Trophoblast cell (in vitro differentiated cells and primary cell): ENCODE measurements at regions not wholly inside any gene's neighbourhood (a gene's known extent, or its start where the extent isn't known, plus 50 kb on each side); places are given as distances from the start of the nearest gene placed in this dataset.

ENCODE experiments used
- DNase-seq, 2 donors: peaks; one replicate each; pipeline ENCODE4 v3.0.0-alpha.2; 2016
- H2AFZ ChIP-seq: 2 replicates; pipeline ENCODE4 v1.6.1; 2013; ENCODE audit warnings: low read length, moderate library complexity, mild to moderate bottlenecking; ENCODE audit not compliant: insufficient read depth, poor library complexity
- H2AK5ac ChIP-seq: 2 replicates; pipeline ENCODE4 v1.6.1; 2013; ENCODE audit warnings: mild to moderate bottlenecking, low read length
- H2BK120ac ChIP-seq: 2 replicates; pipeline ENCODE4 v1.6.1; 2013; ENCODE audit warnings: low read length, mild to moderate bottlenecking, moderate library complexity; ENCODE audit not compliant: insufficient read depth, poor library complexity
- H2BK12ac ChIP-seq: 2 replicates; pipeline ENCODE4 v1.6.1; 2013; ENCODE audit warnings: mild to moderate bottlenecking, low read length, moderate library complexity
- H2BK5ac ChIP-seq: 2 replicates; pipeline ENCODE4 v1.6.1; 2013; ENCODE audit warnings: low read length, low read depth, moderate library complexity, mild to moderate bottlenecking; ENCODE audit not compliant: poor library complexity
- H3K14ac ChIP-seq: 2 replicates; pipeline ENCODE4 v1.6.1; 2013; ENCODE audit warnings: mild to moderate bottlenecking, low read length
- H3K18ac ChIP-seq: 2 replicates; pipeline ENCODE4 v1.6.1; 2013; ENCODE audit warnings: mild to moderate bottlenecking, low read length
- H3K23ac ChIP-seq: 2 replicates; pipeline ENCODE4 v1.6.1; 2013; ENCODE audit warnings: low read length
- H3K27ac ChIP-seq: 2 replicates; pipeline ENCODE4 v1.5.1; 2013; ENCODE audit warnings: low read depth, mild to moderate bottlenecking, inconsistent platforms, low read length, moderate library complexity
- H3K27me3 ChIP-seq: 2 replicates; pipeline ENCODE4 v1.6.1; 2013; ENCODE audit warnings: inconsistent platforms, mild to moderate bottlenecking, low read length, moderate library complexity; ENCODE audit not compliant: insufficient read depth
- H3K36me3 ChIP-seq, 2 experiments: 1 replicate in 1 of 2; 2 replicates in 1 of 2; pipeline ENCODE4 v1.6.1; 2013; ENCODE audit warnings: low read length in 2 of 2, mild to moderate bottlenecking in 2 of 2, moderate library complexity in 1 of 2; ENCODE audit not compliant: insufficient read depth in 2 of 2, control insufficient read depth in 1 of 2
- H3K4ac ChIP-seq: 2 replicates; pipeline ENCODE4 v1.6.1; 2013; ENCODE audit warnings: low read depth, mild to moderate bottlenecking, low read length, moderate library complexity
- H3K4me1 ChIP-seq, 2 experiments: 1 replicate in 1 of 2; 2 replicates in 1 of 2; pipeline ENCODE4 v1.6.1; 2013; ENCODE audit warnings: low read length in 2 of 2, mild to moderate bottlenecking in 2 of 2, moderate library complexity in 1 of 2; ENCODE audit not compliant: insufficient read depth in 2 of 2, control insufficient read depth in 1 of 2
- H3K4me2 ChIP-seq: 2 replicates; pipeline ENCODE4 v1.6.1; 2013; ENCODE audit warnings: inconsistent platforms, mild to moderate bottlenecking, low read length, moderate library complexity
- H3K4me3 ChIP-seq: 2 replicates; pipeline ENCODE4 v1.5.1; 2013; ENCODE audit warnings: mild to moderate bottlenecking, low read depth, low read length, inconsistent platforms
- H3K79me1 ChIP-seq: one replicate; pipeline ENCODE4 v1.6.1; 2013; ENCODE audit warnings: low read length
- H3K79me2 ChIP-seq: 2 replicates; pipeline ENCODE4 v1.6.1; 2013; ENCODE audit warnings: low read length, mild to moderate bottlenecking; ENCODE audit not compliant: control insufficient read depth, insufficient read depth, poor library complexity
- H3K9ac ChIP-seq: 2 replicates; pipeline ENCODE4 v1.6.1; 2013; ENCODE audit warnings: mild to moderate bottlenecking, low read length
- H3K9me3 ChIP-seq: 2 replicates; pipeline ENCODE4 v1.6.1; 2013; ENCODE audit warnings: low read depth, mild to moderate bottlenecking, control low read depth, inconsistent platforms, low read length; ENCODE audit not compliant: insufficient read depth
- H4K12ac ChIP-seq: 2 replicates; pipeline ENCODE4 v1.6.1; 2013; ENCODE audit warnings: low read depth, mild to moderate bottlenecking, low read length, moderate library complexity
- H4K8ac ChIP-seq: 2 replicates; pipeline ENCODE4 v1.6.1; 2013; ENCODE audit warnings: low read depth, mild to moderate bottlenecking, low read length, moderate library complexity
- H4K91ac ChIP-seq: one replicate; pipeline ENCODE4 v1.6.1; 2013; ENCODE audit warnings: low read depth, mild to moderate bottlenecking, low read length, moderate library complexity
- WGBS: extraction: QIAGEN DNeasy Blood & Tissue Kit; methylation state at CpG from one replicate; pipeline ENCODE4 v1.1.7; 2013; ENCODE audit warnings: missing lambda C conversion rate; ENCODE audit not compliant: insufficient read length, insufficient coverage; ENCODE audit errors: extremely low coverage; 5-methylcytosine and 5-hydroxymethylcytosine counted together

DNA sequence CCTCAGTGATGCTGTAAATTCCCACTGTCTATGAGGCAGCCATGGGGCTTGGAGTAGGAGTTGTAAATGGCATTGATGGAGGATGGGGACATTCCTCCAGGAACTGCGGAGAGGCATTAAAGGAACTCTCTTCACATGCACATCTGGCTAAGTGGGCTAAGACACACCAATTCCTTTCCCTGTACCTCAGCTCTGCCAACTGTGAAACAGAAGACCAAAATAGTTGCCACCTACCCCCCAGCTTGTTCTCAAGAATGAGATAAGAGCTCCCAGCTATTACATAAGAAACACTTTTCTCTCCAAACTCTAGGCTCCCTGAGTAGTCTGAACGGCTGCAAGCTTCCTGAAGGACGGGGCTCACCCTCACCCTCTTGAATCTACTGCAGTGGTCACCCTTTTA lies 144.6 kb upstream of the SLC30A5 start:
- Histone ChIP-seq H4K8ac (no peak overlapping the region), H3K4me1 (peaks cover 9 to 13% of the 10 kb centered on the region in 2 experiments), H3K27ac (no peak overlapping the region), H2AK5ac (no peak overlapping the region), H3K4me3 (no peak overlapping the region), H3K27me3 (no peaks in the 10 kb centered on the region), H3K9me3 (no peaks in the 10 kb centered on the region), H3K23ac (no peak overlapping the region), H2BK12ac (peak overlapping the region; percentile 68), H2BK5ac (no peak overlapping the region), H4K91ac (no peak overlapping the region), H3K14ac (no peak overlapping the region), H3K79me1 (peaks cover 3% of the 10 kb centered on the region), H2BK120ac (no peak overlapping the region), H3K79me2 (no peaks in the 10 kb centered on the region), H3K18ac (no peak overlapping the region), H2AFZ (no peak overlapping the region), H3K9ac (no peak overlapping the region), H4K12ac (no peak overlapping the region), H3K4ac (no peak overlapping the region), H3K4me2 (no peak overlapping the region), H3K36me3 (no peaks in the 10 kb centered on the region)
- no peak for DNase-seq
- WGBS, result no CpG with 5 or more reads among the region's 3 CpGs

DNA sequence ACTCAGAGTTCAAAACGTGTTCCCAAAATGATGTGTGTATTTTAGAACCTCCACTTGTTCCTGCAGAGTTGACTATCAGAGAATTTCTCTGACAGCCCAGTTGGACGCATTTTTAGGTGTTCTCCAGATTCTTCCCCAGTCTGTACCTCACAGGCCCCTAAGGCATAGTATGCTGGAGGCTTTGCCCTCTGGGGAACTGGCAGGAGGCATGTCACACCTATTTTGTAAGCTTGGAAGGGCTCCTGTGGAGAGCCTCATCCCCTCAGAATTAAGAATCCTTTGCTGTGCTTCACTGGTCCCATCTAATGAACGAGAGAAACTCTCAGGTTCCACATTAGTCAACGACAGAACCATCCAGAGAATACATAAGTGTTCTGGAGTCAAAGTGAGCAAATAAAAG lies 144.1 kb upstream of the SLC30A5 start:
- Histone ChIP-seq H3K9ac (no peak overlapping the region), H4K12ac (no peak overlapping the region), H2AK5ac (no peak overlapping the region), H2BK120ac (peak overlapping the region; percentile 68), H3K23ac (no peak overlapping the region), H2BK5ac (no peak overlapping the region), H3K36me3 (no peaks in the 10 kb centered on the region), H4K91ac (no peak overlapping the region), H3K18ac (no peak overlapping the region), H3K9me3 (no peaks in the 10 kb centered on the region), H3K79me2 (no peaks in the 10 kb centered on the region), H3K79me1 (peaks cover 3% of the 10 kb centered on the region), H3K4me1 (peaks cover 9 to 13% of the 10 kb centered on the region in 2 experiments), H3K27me3 (no peaks in the 10 kb centered on the region), H3K4me2 (no peak overlapping the region), H2AFZ (no peak overlapping the region), H3K27ac (peak overlapping the region; percentile 1), H2BK12ac (no peak overlapping the region), H3K4me3 (no peak overlapping the region), H4K8ac (no peak overlapping the region), H3K14ac (no peak overlapping the region), H3K4ac (no peak overlapping the region)
- DNase-seq, result peak; percentile 3 to 55
- no CpG with 5 or more reads among the region's 4 CpGs for WGBS

DNA sequence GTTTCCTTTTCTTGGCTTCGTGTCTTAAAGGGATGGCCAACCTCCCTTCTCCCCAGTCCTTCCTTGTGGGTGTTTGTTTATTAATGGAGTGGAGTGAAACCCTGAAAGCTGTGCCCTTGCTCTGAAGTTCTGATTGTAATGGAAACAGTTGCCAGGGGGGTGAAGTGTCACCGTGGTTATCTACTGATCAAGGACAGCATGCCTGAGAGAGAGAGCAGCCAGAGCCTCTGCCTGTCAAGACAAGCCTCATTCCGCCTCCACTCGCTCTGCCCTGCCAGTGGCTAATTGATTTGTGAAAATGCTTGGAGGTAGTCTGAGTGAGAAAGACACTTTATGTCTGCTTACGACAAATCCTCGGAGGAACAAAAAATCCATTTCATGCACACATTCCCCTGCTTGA lies 143.7 kb upstream of the SLC30A5 start:
- H3K23ac ChIP-seq, result no peak overlapping the region

DNA sequence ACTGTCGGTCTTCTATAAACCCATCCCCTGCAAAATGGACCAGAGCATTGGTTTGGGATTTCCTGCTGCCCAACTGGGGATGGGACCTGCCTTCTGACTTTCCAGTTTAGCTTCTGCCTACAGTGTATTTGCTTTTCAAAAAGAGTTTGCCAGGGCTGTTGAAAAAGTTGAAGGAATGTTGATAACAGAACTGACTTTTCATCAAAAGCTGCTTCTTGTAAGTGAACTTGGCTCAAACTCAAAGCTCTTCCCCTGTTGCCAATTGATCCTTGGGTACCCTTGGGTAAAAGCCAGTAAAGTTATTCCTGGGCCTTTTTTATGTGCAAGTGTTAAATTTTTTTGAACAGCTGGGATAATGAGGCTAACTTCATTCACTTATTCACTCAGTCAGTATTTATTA lies 142.9 kb upstream of the SLC30A5 start:
- Histone ChIP-seq H3K4me3 (no peak overlapping the region), H2AFZ (no peak overlapping the region), H3K79me1 (peaks cover 3% of the 10 kb centered on the region), H3K27me3 (no peaks in the 10 kb centered on the region), H2BK5ac (no peak overlapping the region), H3K23ac (no peak overlapping the region), H3K18ac (no peak overlapping the region), H3K4ac (no peak overlapping the region), H2AK5ac (no peak overlapping the region), H4K12ac (no peak overlapping the region), H3K9ac (no peak overlapping the region), H3K36me3 (no peaks in the 10 kb centered on the region), H3K4me2 (no peak overlapping the region), H3K9me3 (no peaks in the 10 kb centered on the region), H3K14ac (no peak overlapping the region), H4K8ac (no peak overlapping the region), H3K79me2 (no peaks in the 10 kb centered on the region), H2BK120ac (peak overlapping the region; percentile 11), H3K27ac (no peak overlapping the region), H3K4me1 (peaks cover 9 to 13% of the 10 kb centered on the region in 2 experiments), H2BK12ac (no peak overlapping the region), H4K91ac (no peak overlapping the region)
- DNase-seq, result no peak
- no CpG with 5 or more reads among the region's 1 CpG for WGBS

More for the DNA sequence above, 143.7 kb upstream of the SLC30A5 start:
- H2BK120ac ChIP-seq, result no peak overlapping the region
- no peak overlapping the region for H2AFZ ChIP-seq
- no peaks in the 10 kb centered on the region for H3K36me3 ChIP-seq
- H3K9me3 ChIP-seq, result no peaks in the 10 kb centered on the region
- H2BK5ac ChIP-seq, result no peak overlapping the region
- H4K91ac ChIP-seq, result no peak overlapping the region
- H3K18ac ChIP-seq, result no peak overlapping the region
- H2BK12ac ChIP-seq, result no peak overlapping the region
- DNase-seq, result peak; percentile 43 to 76
- peaks cover 3% of the 10 kb centered on the region for H3K79me1 ChIP-seq
- H2AK5ac ChIP-seq, result no peak overlapping the region
- no peak overlapping the region for H4K8ac ChIP-seq
- H3K79me2 ChIP-seq, result no peaks in the 10 kb centered on the region
- H3K4me2 ChIP-seq, result no peak overlapping the region
- no peak overlapping the region for H3K14ac ChIP-seq
- H3K4me1 ChIP-seq, result peaks cover 9 to 13% of the 10 kb centered on the region in 2 experiments
- H3K4ac ChIP-seq, result no peak overlapping the region
- peak overlapping the region; percentile 1 for H3K27ac ChIP-seq
- H3K9ac ChIP-seq, result no peak overlapping the region
- no CpG with 5 or more reads among the region's 6 CpGs for WGBS
- H3K27me3 ChIP-seq, result no peaks in the 10 kb centered on the region
- no peak overlapping the region for H3K4me3 ChIP-seq
- no peak overlapping the region for H4K12ac ChIP-seq
